GDM1 (cell line): ENCODE measurements at regions not wholly inside any gene's neighbourhood (a gene's known extent, or its start where the extent isn't known, plus 50 kb on each side); places are given as distances from the start of the nearest gene placed in this dataset.

Experiments used
- DNase-seq: peaks from one replicate; lab custom pipeline; 2025; lab: John Stamatoyannopoulos, UW

DNA sequence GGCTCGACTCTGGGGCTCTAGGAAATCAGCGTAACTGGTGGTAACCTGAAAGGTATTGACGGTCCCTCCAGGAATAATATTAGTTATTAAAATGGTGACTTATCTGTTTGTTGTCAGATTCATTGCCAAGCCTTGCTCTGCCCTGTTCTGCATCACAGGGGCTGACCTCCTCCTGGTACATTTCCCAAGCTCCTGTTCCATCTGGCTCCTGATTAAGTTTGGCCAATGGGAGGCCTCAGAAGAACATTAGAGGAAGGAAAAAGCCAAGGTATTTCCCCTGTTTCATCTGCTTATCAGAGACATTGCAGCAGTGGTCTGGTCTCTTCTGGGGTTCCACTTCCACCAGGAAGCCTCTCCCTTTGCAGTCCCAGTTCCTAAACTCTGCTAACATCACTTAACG lies 527.0 kb downstream of the TNS1 start:
- DNase-seq = no peak

DNA sequence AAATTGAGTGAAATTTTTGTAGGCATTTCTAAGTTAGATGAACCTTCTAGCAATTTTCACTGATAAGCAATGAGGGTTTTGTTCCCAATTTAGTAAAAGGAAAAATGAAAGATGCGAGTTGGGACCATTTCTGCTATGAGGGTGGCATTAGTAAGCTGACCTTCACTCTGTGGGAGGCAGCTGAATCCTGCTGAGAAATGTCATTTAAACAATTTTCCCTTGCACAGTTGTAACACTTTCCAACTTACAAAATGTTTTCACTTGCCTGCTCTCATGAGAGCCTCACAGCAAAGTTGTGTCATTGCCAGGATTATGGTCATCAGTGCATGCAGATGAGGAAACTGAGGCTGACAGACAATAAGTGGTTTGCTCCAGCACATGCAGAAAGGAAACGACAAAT lies 527.7 kb downstream of the TNS1 start:
- no peak for DNase-seq

DNA sequence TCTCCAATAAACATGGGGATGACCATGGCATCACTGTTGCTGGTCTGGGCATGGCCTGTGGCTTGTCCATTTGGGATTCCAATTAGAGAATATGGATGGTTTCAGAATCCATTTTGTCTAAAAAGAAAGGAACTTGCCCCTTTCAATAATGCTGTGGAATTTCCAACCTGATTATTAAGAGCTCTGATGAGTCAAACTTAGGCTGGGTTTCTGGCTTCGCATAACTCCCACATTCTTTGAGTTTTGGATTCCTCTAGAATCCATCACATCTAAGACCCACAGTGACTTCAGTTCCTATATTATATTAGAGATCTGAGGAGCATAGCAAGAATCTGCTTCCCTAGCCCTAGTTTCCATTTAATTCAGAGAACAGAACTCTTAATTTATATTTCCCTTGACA lies 531.5 kb downstream of the TNS1 start:
- DNase-seq = no peak

DNA sequence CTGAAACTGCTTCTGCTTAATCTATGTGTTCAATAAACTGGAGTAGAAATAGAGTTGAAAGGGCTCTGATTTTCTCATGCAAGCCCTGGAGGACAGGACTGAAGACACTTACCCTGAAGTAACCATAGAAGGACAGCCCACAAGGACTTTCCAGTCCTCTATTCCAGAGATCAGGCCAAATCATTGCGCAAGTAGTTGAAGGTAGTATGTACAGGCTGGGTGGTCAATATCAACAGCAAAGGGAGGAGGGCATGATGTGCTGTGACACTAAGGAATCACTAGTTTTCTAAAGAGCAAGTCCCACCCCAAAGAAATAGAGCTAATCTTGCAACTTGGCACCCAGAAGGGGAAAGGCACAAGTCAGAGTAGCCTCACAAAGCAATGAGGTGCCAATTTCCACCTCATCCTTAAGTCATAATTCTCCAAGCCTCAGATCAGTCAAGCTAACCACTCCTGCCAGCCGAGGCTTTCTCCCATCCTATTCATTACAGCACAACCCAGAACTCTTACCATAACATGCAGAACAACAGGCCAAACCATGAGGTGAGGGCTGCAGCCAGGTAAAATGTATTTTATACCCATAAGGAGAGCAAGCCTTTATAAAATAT lies 533.5 kb downstream of the TNS1 start:
- no peak for DNase-seq

DNA sequence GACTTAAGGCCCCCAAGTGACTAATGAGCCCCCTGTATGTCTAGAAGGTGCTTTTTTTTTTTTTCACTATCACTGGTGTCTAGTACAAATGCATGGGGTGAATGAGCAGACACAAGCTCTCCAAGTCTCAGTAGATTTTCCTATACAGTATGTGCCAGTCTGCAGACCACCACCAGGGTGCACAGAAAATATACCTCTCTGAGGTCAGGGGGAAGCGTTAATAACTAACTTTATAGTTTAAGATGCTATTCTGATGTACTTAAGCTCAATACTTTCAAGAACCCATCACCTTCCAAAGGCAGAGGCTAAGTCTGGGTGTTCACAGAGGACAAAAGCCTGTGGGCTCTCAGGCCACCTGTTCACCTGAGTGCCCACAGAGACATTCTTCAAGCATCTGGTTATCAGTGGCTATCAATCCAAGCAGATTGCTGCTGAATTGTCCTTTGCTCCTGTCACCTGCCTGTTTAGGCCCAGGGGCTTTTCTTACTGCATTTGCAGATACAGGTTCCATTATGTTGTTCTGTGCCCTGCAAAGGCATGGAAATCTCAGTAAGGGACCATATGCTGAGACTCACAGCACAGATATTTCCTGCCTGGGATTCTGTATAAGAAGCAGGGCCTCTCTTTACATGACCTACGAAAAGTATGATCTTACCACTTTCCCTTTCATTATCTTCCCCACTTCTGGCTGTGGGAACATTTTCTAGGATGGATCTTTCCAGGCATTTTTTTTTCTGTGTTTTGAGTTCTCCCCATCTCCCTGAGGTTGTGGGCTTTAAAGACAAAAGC lies 534.6 kb downstream of the TNS1 start:
- DNase-seq = no peak

DNA sequence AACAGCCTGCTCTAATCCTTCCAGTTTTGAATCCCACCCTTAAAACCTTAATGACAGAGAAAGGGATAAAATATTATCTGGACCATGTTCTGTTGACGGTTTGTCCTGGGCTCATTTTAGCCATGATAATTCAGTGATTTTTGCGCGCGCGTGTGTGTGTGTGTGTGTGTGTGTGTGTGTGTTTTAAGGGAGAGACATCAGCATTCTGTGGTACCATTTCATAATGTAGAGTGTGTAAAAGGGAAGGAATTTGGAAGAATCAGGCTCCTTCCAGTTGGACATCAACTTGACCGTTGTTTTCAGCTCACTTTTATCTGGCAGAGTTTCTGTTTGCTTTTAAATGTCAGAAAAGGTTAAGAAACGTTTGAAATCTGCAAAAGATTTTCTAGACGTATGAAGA lies 535.5 kb downstream of the TNS1 start:
- no peak for DNase-seq

DNA sequence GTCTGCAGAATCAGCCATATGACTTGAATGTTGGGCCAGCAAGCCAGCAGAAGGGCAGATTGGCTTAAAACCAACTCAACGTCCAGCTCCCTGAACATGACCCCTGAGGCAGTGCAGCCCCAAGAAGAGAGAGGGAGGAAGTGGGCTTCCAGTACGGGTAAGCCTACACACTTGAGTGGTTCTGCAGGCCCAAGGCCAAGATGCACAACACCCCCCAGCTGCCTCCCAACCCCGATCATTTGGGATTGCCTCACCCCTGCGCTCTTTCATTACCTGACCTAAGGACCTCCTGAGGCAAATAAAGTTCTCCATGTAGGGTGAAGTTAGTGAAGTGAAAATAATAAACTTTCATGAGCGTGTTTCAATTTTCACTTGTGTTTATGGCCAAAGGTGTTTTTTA lies 536.0 kb downstream of the TNS1 start:
- no peak for DNase-seq

DNA sequence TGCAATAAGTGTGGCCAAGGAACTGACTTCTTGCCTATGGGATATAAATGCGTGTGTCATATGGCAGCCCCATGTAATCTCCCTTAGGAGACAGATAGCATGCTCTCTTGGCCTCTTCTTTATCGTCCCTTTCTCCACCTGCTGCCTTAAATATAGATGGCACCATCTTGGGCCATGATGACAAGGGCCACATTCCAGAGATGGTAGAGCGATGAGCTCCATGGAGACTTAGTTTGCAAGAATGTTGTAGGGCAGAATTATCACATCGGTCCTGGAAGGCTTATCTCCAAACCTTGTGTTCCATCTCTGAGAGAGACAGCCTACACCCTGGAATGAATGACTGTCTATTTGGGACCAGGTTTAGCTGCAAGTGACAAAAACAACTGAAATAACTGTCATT lies 536.7 kb downstream of the TNS1 start:
- no peak for DNase-seq

DNA sequence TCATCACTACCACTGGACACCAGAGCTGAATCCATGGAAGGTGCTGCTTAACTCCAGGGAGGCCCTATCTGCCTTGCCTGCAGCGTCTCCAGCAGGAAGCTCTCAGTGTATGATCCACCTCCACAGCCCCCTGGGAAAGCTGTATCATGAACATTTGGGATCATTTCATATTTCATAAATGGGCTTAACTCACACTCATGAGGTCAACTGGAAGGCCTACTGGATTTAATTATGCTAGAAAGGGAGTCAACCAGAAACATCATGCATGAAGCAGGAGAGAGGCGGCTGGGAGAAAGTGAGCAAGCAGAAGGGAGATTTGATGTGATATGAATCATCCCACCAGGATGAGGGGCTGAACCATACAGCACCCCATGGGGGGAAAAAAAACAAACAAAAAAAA lies 537.7 kb downstream of the TNS1 start:
- DNase-seq = no peak

DNA sequence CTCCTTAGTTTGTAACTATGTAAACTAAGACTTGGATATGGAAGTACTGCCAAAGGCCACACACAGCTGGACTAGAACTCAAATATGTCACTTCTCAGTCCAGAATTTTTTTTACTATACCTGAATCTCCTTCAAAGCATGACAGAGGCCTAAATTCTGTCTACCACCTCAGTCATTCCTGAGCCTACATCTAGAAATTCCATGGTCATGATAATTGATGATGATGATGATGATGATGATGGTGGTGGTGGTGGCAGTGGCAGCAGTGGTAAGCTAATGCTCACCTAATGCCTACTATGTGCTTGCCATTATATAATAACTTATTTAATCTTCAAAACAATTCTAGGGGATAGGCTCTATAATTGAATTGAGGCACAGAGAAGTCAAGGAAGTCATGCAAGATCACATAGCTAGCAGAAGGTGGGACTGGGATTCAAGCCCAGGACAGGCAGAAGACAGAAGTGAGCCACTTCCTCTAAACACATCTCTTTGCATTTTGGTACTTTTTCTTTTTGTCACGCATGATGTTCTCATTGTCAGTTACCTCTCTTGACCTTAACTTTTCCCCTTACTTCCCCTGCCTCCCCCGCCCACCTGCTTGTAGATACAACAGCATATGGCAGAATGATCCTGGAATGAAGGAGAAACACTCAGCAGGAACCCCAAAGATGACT lies 539.3 kb downstream of the TNS1 start:
- no peak for DNase-seq

DNA sequence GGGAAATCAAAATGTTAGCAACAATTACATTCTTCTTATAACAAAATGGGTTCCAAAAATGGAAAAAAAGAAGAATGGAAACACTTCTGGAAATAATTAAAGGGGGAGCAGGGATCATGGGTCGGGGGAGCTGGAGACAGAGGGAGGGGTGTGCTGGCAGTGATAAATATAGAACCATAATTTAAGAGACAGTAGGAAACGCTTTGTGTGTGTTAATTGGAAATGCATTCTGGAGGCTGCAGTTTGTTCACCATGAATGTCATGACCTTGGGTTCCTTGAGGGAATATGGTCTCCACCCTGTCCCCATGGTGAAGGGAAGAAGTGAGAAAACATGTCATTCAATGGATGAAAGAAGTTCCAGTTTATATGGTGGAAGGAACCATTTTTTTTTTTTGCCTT lies 540.7 kb downstream of the TNS1 start:
- no peak for DNase-seq

DNA sequence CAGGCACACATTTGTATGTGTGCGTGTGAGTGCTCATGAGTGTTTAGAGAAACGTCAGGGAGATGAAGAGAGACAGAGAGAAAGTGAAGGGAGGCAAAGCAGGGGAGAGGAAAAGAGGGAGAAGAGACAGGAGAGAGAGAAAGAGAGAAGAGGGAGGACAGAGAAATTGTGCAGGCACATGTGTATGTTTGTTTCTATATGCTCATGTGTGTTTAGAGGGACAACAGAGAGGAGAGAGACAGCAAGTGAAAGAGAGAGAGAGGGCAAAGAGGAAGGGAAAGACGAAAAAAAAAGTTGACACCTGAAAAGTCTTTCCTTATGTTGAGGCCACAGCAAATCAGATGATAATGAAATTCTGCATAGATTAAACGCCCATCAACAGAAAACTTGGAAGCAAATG lies 541.1 kb downstream of the TNS1 start:
- no peak for DNase-seq

DNA sequence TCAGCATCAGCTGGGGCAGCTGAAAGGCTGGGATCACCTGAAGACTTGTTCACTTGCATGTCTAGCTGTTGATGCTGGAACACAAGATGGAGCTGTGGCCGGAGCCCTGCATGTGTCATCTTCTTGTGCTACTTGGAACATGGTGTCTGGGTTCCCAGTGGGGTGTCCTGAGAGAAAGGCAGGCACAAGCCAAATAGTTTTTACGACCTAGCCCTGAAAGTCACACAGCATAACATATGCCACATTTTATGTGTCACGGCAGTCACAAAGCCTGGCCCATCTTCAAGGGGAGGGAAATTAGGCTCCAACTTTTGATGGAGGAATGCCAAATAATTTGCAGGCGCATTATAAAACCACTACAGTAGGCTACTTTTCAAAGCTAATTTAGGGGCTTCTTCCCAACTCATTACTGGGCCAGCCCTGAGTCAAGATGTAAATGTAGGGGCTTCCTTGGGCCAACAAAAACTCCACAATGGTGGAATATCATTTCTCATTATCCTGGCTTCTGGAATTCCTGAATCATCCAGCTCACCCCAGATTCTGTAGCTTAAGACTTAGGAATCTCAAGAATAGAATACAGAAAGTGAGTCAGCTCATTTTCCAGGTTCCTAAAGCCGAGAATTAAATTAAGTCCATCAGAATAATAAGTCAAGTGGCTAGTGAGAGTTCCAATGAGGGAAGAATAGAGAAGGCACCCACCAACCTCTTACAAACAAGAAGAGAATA lies 543.0 kb downstream of the TNS1 start:
- no peak for DNase-seq

DNA sequence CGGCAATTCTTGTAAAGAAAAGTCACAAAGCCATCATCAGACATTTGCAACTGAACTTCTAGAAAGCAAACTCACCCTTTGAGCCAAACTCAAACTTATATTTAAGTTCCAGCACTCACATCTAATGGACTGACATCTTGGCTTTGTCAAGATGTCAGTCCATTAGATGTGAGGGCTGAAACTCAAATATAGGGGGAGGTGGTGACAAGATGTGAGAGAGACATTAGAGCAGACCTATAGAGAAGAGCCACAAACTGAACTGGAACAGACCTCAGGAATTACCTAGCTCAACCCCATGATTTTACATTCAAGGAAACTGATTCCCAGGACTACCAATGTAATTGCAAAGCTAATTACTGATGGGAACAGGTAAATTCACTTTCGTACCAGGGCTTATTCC lies 543.8 kb downstream of the TNS1 start:
- no peak for DNase-seq

DNA sequence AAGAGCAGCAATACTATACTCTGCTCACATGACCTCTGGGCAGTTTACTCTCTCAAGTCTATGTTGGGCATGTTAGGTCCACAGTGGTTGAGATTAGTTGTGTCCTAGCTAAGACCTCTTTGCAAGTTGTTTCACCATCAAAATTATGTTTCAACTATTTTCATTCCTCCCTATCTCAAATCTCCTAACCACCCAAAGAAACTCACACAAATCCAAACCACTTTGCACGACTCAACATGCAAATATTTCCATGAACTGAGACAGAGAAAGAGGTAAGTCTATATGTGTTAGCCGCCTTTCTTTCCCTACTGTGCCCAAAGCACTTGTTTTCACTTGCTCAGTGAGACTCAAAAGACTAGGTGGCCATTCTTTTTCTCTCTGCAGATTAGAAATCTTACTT lies 546.8 kb downstream of the TNS1 start:
- no peak for DNase-seq

DNA sequence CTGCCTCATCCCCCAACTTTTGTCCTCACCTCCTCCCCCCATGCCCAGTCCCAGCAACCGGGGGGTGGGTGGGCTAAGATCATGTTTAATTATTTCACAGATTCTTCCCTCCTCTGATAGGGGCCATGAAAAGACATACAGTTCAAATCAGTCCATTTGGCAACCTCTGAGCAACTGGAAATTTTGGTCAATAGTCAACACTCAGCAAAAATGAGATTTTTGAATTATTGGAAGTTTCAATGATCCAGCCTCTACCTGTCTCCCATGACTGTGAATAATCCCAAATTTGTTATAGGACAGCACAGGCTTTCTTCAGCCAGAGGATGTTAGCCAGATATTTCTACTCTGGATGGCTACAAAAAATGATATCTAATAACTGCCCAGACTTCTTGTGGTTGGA lies 549.9 kb downstream of the TNS1 start:
- no peak for DNase-seq

DNA sequence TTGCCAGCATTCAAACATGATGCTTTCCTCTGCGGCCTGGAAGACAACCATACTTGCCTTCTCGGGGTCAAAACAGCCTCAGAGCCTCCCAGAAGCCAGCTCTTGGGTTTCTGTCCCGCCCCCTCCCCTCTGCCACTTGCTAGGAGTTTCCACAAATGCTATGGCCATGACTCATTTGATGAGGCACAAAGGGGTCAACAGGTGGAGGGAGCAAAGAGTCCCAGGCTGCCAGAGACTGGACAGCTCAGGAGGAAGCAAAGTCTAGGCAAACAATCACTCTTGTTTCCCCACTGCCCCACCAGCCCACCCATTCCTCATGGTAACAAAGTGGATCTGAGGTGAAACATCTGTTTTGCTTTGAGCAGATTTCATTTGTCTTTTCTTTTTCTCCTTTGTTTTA lies 551.1 kb downstream of the TNS1 start:
- no peak for DNase-seq

DNA sequence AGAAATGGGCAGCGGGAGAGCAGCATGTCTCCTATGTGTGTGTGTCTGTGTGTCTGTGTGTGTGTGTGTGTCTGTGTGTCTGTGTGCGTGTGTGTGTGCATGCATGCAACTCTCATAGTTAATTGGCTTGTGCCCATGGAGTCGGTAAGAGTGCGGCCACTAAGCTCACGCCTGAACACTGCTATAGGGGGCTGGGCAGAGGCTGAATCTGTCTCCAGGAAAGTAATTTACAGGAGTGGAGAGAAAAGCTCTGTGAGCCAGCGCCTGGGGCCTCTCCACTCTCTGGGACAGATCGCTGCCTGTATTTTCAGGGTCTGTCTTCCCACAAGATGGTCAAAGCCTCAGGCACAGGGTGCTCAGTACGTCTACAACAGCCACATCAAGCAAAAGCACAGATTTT lies 553.4 kb downstream of the TNS1 start:
- no peak for DNase-seq

DNA sequence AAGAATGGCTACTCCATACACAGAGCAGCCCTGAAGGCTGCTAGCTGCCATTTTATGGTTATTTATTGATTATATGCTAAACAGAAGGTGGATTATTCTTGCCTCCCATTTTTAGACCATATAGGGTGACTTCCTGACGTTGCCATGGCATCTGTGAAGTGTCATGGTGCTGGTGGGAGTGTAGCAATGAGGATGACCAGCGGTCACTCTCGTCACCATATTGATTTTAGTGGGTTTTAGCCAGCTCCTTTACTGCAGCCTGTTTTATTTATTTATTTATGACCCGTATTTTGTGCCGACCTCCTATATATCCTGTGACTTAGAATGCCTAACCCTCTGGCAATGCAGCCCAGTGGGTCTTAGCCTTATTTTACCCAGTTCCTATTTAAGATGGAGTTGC lies 553.9 kb downstream of the TNS1 start:
- no peak for DNase-seq

DNA sequence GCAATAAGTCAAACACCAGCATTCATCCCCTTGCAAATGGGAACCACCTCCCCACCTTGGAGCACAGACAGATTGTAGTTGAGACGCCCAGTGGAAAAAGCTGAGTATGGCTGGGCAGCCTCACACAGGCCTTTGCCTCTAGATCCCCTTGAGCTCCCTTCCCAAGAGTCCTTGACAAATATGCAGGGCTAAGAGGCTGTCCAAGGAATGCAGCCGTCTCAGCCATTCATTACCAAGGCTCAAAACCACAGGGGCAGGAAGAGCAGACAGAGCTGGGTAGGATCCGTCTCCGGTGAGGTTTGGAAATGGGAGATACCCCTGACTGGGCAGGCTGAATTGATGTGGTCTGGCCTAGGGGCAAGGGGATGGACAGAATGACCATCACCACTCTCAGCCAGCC lies 557.1 kb downstream of the TNS1 start:
- DNase-seq = no peak

DNA sequence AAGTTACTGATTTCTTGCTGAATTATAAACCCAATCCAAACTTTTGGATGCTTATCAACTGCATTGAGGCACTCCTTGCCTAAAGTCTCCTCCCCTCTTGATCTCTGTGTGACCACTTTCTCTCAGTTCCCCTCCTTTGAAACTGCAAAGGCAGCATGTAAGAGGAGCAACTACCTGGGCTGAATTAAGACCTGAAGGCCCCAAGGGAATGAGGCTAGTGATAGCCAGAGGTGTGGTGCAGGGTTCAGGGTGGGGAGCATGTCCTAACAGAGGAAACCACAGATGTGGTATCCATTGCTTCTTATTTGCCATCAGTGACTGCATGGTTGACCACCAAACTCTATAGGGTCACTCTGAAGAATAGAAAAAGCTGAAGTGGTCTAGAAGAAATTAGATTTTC lies 557.9 kb downstream of the TNS1 start:
- no peak for DNase-seq

DNA sequence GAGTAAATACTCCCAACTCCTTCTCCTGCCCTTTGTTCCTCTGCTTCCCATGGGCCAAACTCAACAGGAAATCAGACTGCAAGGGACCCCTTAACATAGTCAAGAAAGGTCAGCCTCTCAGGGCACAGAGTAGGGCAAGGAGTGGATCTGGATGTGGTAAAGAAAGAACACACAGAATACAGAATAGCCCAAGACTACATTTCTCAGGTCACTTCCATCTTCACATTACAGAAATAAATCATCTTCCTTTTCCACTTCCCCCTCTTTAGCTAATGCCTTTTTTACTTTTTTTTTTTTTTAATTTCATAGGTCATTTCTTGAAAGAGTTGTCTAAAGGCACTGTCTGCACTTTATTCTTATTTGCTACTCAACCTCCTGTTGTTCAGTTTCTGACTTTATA lies 558.3 kb downstream of the TNS1 start:
- DNase-seq = no peak

DNA sequence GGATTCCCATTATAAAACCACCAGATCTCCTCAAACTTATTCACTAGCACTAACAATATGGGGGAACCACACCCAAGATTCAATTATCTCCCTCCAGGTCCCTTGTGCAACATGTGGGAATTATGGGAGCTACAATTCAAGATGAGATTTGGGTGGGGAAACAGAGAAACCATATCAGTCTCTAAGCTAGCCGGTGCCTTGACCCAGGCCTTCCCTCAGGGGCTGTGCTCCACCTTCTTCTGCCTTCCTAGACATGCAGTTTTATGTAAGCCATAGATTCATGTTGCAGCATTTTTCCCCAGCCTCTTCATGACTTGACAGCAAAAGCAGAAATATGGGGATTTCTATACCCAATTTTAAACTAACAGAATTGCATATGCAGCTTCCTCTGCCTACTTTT lies 559.2 kb downstream of the TNS1 start:
- no peak for DNase-seq
